SH-SY5Y (cell line): ENCODE measurements at regions not wholly inside any gene's neighbourhood (a gene's known extent, or its start where the extent isn't known, plus 50 kb on each side); places are given as distances from the start of the nearest gene placed in this dataset.

Experiments
- GATA2 ChIP-seq: IDR thresholded peaks from 2 replicates; pipeline ENCODE4 v1.6.1; 2011; ENCODE audit warnings: mild to moderate bottlenecking, low read depth, low read length
- GATA3 ChIP-seq: IDR thresholded peaks from 2 replicates; pipeline ENCODE4 v1.6.1; 2011; ENCODE audit warnings: low read depth, mild to moderate bottlenecking, low read length, moderate library complexity

GRCh38 chr2:234278556-234279255 is 218.2 kb downstream of the ARL4C start:
- TF ChIP-seq GATA3 (no peak), GATA2 (no peak)
